PC-3 (cell line): ENCODE measurements at regions not wholly inside any gene's neighbourhood (a gene's known extent, or its start where the extent isn't known, plus 50 kb on each side); places are given as distances from the start of the nearest gene placed in this dataset.

Experiments used
- ATAC-seq: fragments of 200-7000 bp; cut with Tn5 transposase; 2 replicates; pipeline ENCODE4 v1.9.1; 2020; ENCODE audit warnings: mild to moderate bottlenecking, moderate library complexity
- BruUV-seq: library from RNA; stranded (reverse); fragments of 400-500 nt; replicated peaks from 2 replicates; lab custom pipeline; 2021; lab: Mats Ljungman, UMichigan
- CTCF ChIA-PET: fragments of 300-600 bp; sonication (Branson Sonifier 250); formaldehyde crosslinking; loops from one replicate; lab custom pipeline; 2022; ENCODE audit warnings: antibody characterized with exemption; lab: Charles Lee
- POLR2A ChIA-PET: fragments of 300-600 bp; sonication (Branson Sonifier 250); formaldehyde crosslinking; loops from one replicate; lab custom pipeline; 2022; ENCODE audit warnings: antibody characterized with exemption; ENCODE audit not compliant: unreplicated experiment; lab: Charles Lee
- DNase-seq: peaks from one replicate; pipeline ENCODE4 v3.0.0-alpha.2; 2015
- H2AFZ ChIP-seq: fragments of 300-600 bp; sonication (generic); 2 replicates; pipeline ENCODE4 v1.6.0; 2016; ENCODE audit warnings: antibody characterized with exemption, low read length
- H3F3A ChIP-seq: fragments of 300-600 bp; sonication (generic); one replicate; pipeline ENCODE4 v1.6.0; 2017; ENCODE audit warnings: antibody characterized with exemption, low read length, control low read depth, mild to moderate bottlenecking; ENCODE audit not compliant: unreplicated experiment
- H3K27ac ChIP-seq: fragments of 300-600 bp; sonication (generic); 2 replicates; pipeline ENCODE4 v1.5.1; 2016; ENCODE audit warnings: mild to moderate bottlenecking, low read length
- H3K27me3 ChIP-seq: fragments of 300-600 bp; sonication (generic); 2 replicates; pipeline ENCODE4 v1.6.1; 2016; ENCODE audit warnings: low read length, mixed read lengths
- H3K36me3 ChIP-seq: fragments of 300-600 bp; sonication (generic); 2 replicates; pipeline ENCODE4 v1.6.1; 2016; ENCODE audit warnings: low read depth, mixed run types, low read length, mixed read lengths
- H3K4me1 ChIP-seq: fragments of 300-600 bp; sonication (generic); 2 replicates; pipeline ENCODE4 v1.5.1; 2016; ENCODE audit warnings: low read length; ENCODE audit not compliant: insufficient read depth
- H3K4me2 ChIP-seq: fragments of 300-600 bp; sonication (generic); 2 replicates; pipeline ENCODE4 v1.6.0; 2016; ENCODE audit warnings: low read length
- H3K4me3 ChIP-seq: fragments of 300-600 bp; sonication (generic); 2 replicates; pipeline ENCODE4 v1.5.1; 2016; ENCODE audit warnings: mild to moderate bottlenecking, low read length, mixed read lengths
- H3K79me2 ChIP-seq: fragments of 300-600 bp; sonication (generic); 2 replicates; pipeline ENCODE4 v1.6.1; 2017; ENCODE audit warnings: low read length, mixed read lengths
- H3K9ac ChIP-seq: fragments of 300-600 bp; sonication (generic); 2 replicates; pipeline ENCODE4 v1.6.0; 2016; ENCODE audit warnings: mild to moderate bottlenecking, low read length
- H3K9me2 ChIP-seq: fragments of 300-600 bp; sonication (generic); replicated peaks from 2 replicates; pipeline ENCODE4 v1.6.1; 2016; ENCODE audit warnings: mixed run types, low read length, mixed read lengths
- H3K9me3 ChIP-seq: fragments of 300-600 bp; sonication (generic); 2 replicates; pipeline ENCODE4 v1.6.1; 2016; ENCODE audit warnings: low read length, mixed read lengths
- H4K20me1 ChIP-seq: fragments of 300-600 bp; sonication (generic); 2 replicates; pipeline ENCODE4 v1.6.1; 2016; ENCODE audit warnings: low read length, mixed read lengths
- EZH2 ChIP-seq: fragments of 300-600 bp; sonication (generic); IDR thresholded peaks from one replicate; pipeline ENCODE4 v1.6.1; 2017; ENCODE audit warnings: antibody characterized with exemption, mild to moderate bottlenecking, low read length; ENCODE audit not compliant: unreplicated experiment
- EZH2phosphoT487 ChIP-seq: fragments of 300-600 bp; sonication (generic); IDR thresholded peaks from 2 replicates; pipeline ENCODE4 v1.6.1; 2018; ENCODE audit warnings: mild to moderate bottlenecking, antibody characterized with exemption, low read length, borderline replicate concordance
- intact Hi-C: fragments of 100-400 bp; cut with micrococcal nuclease; formaldehyde crosslinking; loops from 2 replicates; pipeline ENCODE4 v1.9.0; 2023
- TF ChIP-seq, protein P1 (sequence below): fragments of 300-600 bp; sonication (generic); conservative IDR thresholded peaks from 2 replicates; pipeline ENCODE4 v1.5.1; 2017; ENCODE audit warnings: antibody characterized with exemption, low read depth, mild to moderate bottlenecking, low read length

DNA sequence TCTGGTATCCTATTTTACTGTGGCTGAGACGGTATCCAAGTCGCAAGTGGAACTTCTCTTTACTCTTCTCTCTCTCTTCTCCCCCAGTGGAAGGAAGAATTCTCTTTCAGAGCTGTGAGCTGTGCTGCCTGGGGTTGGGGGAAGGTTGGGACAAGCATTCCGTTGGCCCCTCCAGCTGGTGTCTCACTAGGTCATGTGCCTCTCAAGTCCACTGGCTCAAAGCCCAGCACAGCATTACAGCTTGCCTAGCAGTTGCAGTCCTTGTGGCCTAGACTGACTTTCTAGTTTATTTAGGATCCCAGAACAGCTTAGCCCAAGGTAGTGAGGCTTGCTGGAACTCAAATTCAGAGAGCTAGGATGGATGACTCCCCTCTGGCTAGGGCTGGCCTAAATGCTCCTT lies 76.1 kb upstream of the SPATA16 start:
- Histone ChIP-seq H3F3A (no peaks in the 10 kb centered on the region), H2AFZ (no peak overlapping the region), H3K4me2 (no peak overlapping the region), H3K9me2 (no peaks in the 10 kb centered on the region), H3K9ac (no peak overlapping the region), H3K4me1 (no peaks in the 10 kb centered on the region), H3K36me3 (no peaks in the 10 kb centered on the region), H3K4me3 (no peak overlapping the region), H3K79me2 (no peaks in the 10 kb centered on the region), H3K27me3 (peaks cover 25% of the 10 kb centered on the region), H3K9me3 (no peaks in the 10 kb centered on the region), H3K27ac (no peak overlapping the region), H4K20me1 (no peaks in the 10 kb centered on the region)
- ChIA-PET CTCF (no interaction called here), POLR2A (no interaction called here)
- BruUV-seq = no TSS peak
- DNase-seq (no peak), ATAC-seq (no peak)
- no peak for TF ChIP-seq EZH2
- TF ChIP-seq, protein P1, sequence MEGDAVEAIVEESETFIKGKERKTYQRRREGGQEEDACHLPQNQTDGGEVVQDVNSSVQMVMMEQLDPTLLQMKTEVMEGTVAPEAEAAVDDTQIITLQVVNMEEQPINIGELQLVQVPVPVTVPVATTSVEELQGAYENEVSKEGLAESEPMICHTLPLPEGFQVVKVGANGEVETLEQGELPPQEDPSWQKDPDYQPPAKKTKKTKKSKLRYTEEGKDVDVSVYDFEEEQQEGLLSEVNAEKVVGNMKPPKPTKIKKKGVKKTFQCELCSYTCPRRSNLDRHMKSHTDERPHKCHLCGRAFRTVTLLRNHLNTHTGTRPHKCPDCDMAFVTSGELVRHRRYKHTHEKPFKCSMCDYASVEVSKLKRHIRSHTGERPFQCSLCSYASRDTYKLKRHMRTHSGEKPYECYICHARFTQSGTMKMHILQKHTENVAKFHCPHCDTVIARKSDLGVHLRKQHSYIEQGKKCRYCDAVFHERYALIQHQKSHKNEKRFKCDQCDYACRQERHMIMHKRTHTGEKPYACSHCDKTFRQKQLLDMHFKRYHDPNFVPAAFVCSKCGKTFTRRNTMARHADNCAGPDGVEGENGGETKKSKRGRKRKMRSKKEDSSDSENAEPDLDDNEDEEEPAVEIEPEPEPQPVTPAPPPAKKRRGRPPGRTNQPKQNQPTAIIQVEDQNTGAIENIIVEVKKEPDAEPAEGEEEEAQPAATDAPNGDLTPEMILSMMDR = no peak
- no peak for TF ChIP-seq EZH2phosphoT487
- intact Hi-C loops = no loop called here

GRCh38 chr3:173216063-173216462 lies 75.0 kb upstream of the SPATA16 start:
- POLR2A ChIA-PET = no interaction called here
- ATAC-seq (no peak), DNase-seq (no peak)
- no TSS peak for BruUV-seq
- Histone ChIP-seq H3K4me1 (no peaks in the 10 kb centered on the region), H3K9ac (no peak overlapping the region), H2AFZ (no peak overlapping the region), H3F3A (no peaks in the 10 kb centered on the region), H3K27me3 (peaks cover 25% of the 10 kb centered on the region), H3K36me3 (no peaks in the 10 kb centered on the region), H4K20me1 (no peaks in the 10 kb centered on the region), H3K9me2 (no peaks in the 10 kb centered on the region), H3K4me3 (no peak overlapping the region), H3K4me2 (no peak overlapping the region), H3K27ac (no peak overlapping the region), H3K79me2 (no peaks in the 10 kb centered on the region), H3K9me3 (no peaks in the 10 kb centered on the region)
- no peak for TF ChIP-seq EZH2
- TF ChIP-seq, protein P1 = no peak
- TF ChIP-seq EZH2phosphoT487 = no peak
- CTCF ChIA-PET = no interaction called here
- intact Hi-C loops = no loop called here

DNA sequence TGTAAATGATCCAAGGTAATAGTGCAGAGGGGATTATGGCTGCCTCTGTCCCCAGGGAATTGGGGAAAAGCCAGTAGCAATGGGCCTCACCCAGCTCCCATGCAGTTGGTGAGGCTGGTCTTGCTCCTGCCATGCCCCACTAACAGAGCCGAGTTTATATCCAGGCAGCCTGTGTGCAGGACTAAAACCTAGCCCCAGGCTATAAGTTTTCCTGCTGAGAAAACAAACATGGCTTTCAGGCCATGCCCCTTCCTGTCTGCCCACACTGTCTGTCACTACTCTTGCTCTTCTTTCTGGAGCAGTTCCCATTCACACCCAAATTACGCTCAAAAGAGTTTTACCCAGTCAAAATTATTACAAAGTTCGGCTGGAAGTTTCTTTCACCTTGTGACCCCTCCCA lies 73.5 kb upstream of the SPATA16 start:
- Histone ChIP-seq H3K9me2 (no peaks in the 10 kb centered on the region), H3K27ac (no peak overlapping the region), H3K4me3 (no peak overlapping the region), H3K9me3 (no peaks in the 10 kb centered on the region), H4K20me1 (no peaks in the 10 kb centered on the region), H2AFZ (no peak overlapping the region), H3K4me2 (no peak overlapping the region), H3K4me1 (no peaks in the 10 kb centered on the region), H3K36me3 (no peaks in the 10 kb centered on the region), H3K27me3 (peaks cover 20% of the 10 kb centered on the region), H3K79me2 (no peaks in the 10 kb centered on the region), H3F3A (no peaks in the 10 kb centered on the region), H3K9ac (no peak overlapping the region)
- intact Hi-C loops = no loop called here
- TF ChIP-seq, protein P1 = no peak
- TF ChIP-seq EZH2phosphoT487 (no peak), EZH2 (no peak)
- POLR2A ChIA-PET = no interaction called here
- no peak for ATAC-seq
- DNase-seq = no peak
- CTCF ChIA-PET = no interaction called here
- no TSS peak for BruUV-seq
